Upper lobe of left lung (tissue), 4 donors: ENCODE measurements at regions not wholly inside any gene's neighbourhood (a gene's known extent, or its start where the extent isn't known, plus 50 kb on each side); places are given as distances from the start of the nearest gene placed in this dataset.

Experiments
- POLR2AphosphoS5 ChIP-seq, 2 donors: sonication (generic); formaldehyde crosslinking; IDR thresholded peaks; one replicate each; pipeline ENCODE4 v1.5.1; 2017; ENCODE audit warnings: antibody characterized with exemption in 2 of 2
- TF ChIP-seq, protein P1 (sequence below), 6 experiments: fragments of 450-650 bp in 4 of 6; fragments of 200-600 bp in 2 of 6; sonication (generic) in 2 of 6; IDR thresholded peaks; one replicate each; pipeline ENCODE4 v1.5.1; 2016 to 2019; ENCODE audit warnings: antibody characterized with exemption in 6 of 6

DNA sequence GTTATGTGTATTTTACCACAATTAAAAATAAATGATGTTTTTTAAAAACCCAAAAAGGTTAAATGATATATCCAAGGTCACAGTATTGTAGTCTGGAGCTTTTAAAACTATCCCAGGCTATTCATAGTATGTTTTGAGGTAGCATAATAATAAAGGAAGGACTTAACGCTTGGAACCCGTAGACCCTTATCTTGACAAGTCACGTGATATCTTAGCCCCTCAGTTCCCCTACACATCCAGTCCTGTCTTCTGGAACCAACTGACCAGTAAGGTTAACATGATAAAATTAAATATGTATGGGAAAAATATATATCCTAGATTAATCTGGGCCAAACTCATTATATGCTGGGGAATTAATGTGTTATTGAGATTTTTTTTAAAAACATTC, 142.2 kb downstream of the RXFP2 start:
- TF ChIP-seq, protein P1, sequence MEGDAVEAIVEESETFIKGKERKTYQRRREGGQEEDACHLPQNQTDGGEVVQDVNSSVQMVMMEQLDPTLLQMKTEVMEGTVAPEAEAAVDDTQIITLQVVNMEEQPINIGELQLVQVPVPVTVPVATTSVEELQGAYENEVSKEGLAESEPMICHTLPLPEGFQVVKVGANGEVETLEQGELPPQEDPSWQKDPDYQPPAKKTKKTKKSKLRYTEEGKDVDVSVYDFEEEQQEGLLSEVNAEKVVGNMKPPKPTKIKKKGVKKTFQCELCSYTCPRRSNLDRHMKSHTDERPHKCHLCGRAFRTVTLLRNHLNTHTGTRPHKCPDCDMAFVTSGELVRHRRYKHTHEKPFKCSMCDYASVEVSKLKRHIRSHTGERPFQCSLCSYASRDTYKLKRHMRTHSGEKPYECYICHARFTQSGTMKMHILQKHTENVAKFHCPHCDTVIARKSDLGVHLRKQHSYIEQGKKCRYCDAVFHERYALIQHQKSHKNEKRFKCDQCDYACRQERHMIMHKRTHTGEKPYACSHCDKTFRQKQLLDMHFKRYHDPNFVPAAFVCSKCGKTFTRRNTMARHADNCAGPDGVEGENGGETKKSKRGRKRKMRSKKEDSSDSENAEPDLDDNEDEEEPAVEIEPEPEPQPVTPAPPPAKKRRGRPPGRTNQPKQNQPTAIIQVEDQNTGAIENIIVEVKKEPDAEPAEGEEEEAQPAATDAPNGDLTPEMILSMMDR (IDR thresholded peaks at IDR 0.05): no peak
- TF ChIP-seq POLR2AphosphoS5 (IDR thresholded peaks at IDR 0.05): no peak
